MM.1S (cell line): ENCODE measurements at regions not wholly inside any gene's neighbourhood (a gene's known extent, or its start where the extent isn't known, plus 50 kb on each side); places are given as distances from the start of the nearest gene placed in this dataset.

Experiments
- CTCF ChIP-seq: fragments of 300-600 bp; sonication (generic); IDR thresholded peaks from 2 replicates; pipeline ENCODE4 v1.5.1; 2016; ENCODE audit warnings: antibody characterized with exemption, low read length, mixed read lengths
- EZH2 ChIP-seq: fragments of 300-600 bp; sonication (generic); optimal IDR thresholded peaks from 2 replicates; pipeline ENCODE3; 2017; ENCODE audit warnings: low read depth, mild to moderate bottlenecking, antibody characterized with exemption, low read length, mixed read lengths

- TF ChIP-seq CTCF, result no peak
- no peak for TF ChIP-seq EZH2
Measured at GRCh38 chr20:21862956-21863355, 157.5 kb downstream of the PAX1 start.
